Stimulated activated naive CD8-positive, alpha-beta T cell treated with anti-CD3 and anti-CD28 coated beads, Interleukin-15, amount 100 ng/mL, for 72 hours (primary cell): ENCODE measurements at regions not wholly inside any gene's neighbourhood (a gene's known extent, or its start where the extent isn't known, plus 50 kb on each side); places are given as distances from the start of the nearest gene placed in this dataset.
"Not testable (repeated sequence)": the region's sequence is repeated elsewhere in the genome, so short reads cannot be mapped to it uniquely, and the experiment has no call there.

Source experiments
- ATAC-seq: fragments of 150-1000 bp; cut with Tn5 transposase; 2 replicates; pipeline ENCODE4 v1.10.0; 2021; ENCODE audit warnings: mild to moderate bottlenecking, moderate library complexity
- DNase-seq, 2 donors: peaks; one replicate each; pipeline ENCODE4 v3.0.0; 2021 to 2022
- H3K27ac Mint-ChIP-seq, 2 donors: one replicate each; pipeline ENCODE4 v1.8.0; 2022; ENCODE audit warnings: mild to moderate bottlenecking in 2 of 2, mixed read lengths in 2 of 2, moderate library complexity in 2 of 2
- H3K27me3 Mint-ChIP-seq: one replicate; pipeline ENCODE4 v1.8.0; 2022; ENCODE audit warnings: mixed read lengths
- H3K4me1 Mint-ChIP-seq: one replicate; pipeline ENCODE4 v1.8.0; 2022; ENCODE audit warnings: mild to moderate bottlenecking, mixed read lengths
- H3K4me3 Mint-ChIP-seq, 2 donors: one replicate each; pipeline ENCODE4 v1.8.0; 2022; ENCODE audit warnings: mild to moderate bottlenecking in 2 of 2, mixed read lengths in 2 of 2, moderate library complexity in 1 of 2
- H3K9me3 Mint-ChIP-seq, 2 donors: one replicate each; pipeline ENCODE4 v1.8.0; 2022; ENCODE audit warnings: mixed read lengths in 2 of 2

- H3K4me1 Mint-ChIP-seq = no peaks in the 10 kb centered on the region
- H3K4me3 Mint-ChIP-seq = no peak overlapping the region
- H3K27me3 Mint-ChIP-seq = no peaks in the 10 kb centered on the region
- DNase-seq (no peak), ATAC-seq (no peak)
- H3K9me3 Mint-ChIP-seq = peaks cover 13 to 34% of the 10 kb centered on the region in 2 donors
- no peak overlapping the region for H3K27ac Mint-ChIP-seq
Measured at GRCh38 chrX:43211570-43211969, 433.6 kb upstream of the PPP1R2C start.

GRCh38 chrX:43218198-43218597, 437.9 kb upstream of the MAOA start:
- Mint-ChIP-seq H3K9me3 (peaks cover 6 to 12% of the 10 kb centered on the region in 2 donors), H3K27me3 (no peaks in the 10 kb centered on the region), H3K27ac (no peak overlapping the region), H3K4me3 (no peak overlapping the region), H3K4me1 (no peaks in the 10 kb centered on the region)
- ATAC-seq (no peak), DNase-seq (no peak)

- no peak for ATAC-seq
Measured at GRCh38 chrX:43224496-43224895, 431.6 kb upstream of the MAOA start.

GRCh38 chrX:43225626-43226328, 430.3 kb upstream of the MAOA start:
- peaks cover 0 to 1% of the 10 kb centered on the region in 2 donors for H3K9me3 Mint-ChIP-seq
- H3K4me1 Mint-ChIP-seq = no peaks in the 10 kb centered on the region
- ATAC-seq = no peak
- no peak for DNase-seq
- no peak overlapping the region for H3K27ac Mint-ChIP-seq
- H3K27me3 Mint-ChIP-seq = no peaks in the 10 kb centered on the region
- H3K4me3 Mint-ChIP-seq = no peak overlapping the region

More at GRCh38 chrX:43224496-43224895, 431.6 kb upstream of the MAOA start:
- no peaks in the 10 kb centered on the region for H3K27me3 Mint-ChIP-seq
- DNase-seq = no peak
- H3K4me1 Mint-ChIP-seq = no peaks in the 10 kb centered on the region
- no peak overlapping the region for H3K27ac Mint-ChIP-seq
- H3K9me3 Mint-ChIP-seq = peaks cover 0 to 4% of the 10 kb centered on the region in 2 donors
- no peak overlapping the region for H3K4me3 Mint-ChIP-seq

GRCh38 chrX:43238461-43238945, 417.6 kb upstream of the MAOA start:
- Mint-ChIP-seq H3K27ac (no peak overlapping the region), H3K27me3 (no peaks in the 10 kb centered on the region), H3K4me1 (no peaks in the 10 kb centered on the region), H3K9me3 (no peaks in the 10 kb centered on the region), H3K4me3 (no peak overlapping the region)
- DNase-seq (no peak), ATAC-seq (no peak)

GRCh38 chrX:43239356-43239755, 416.7 kb upstream of the MAOA start:
- Mint-ChIP-seq H3K4me1 (no peaks in the 10 kb centered on the region), H3K9me3 (no peaks in the 10 kb centered on the region), H3K4me3 (no peak overlapping the region), H3K27ac (no peak overlapping the region), H3K27me3 (no peaks in the 10 kb centered on the region)
- ATAC-seq = no peak
- no peak for DNase-seq

- no peak for ATAC-seq
- Mint-ChIP-seq H3K4me3 (no peak overlapping the region), H3K4me1 (no peaks in the 10 kb centered on the region)
Measured at GRCh38 chrX:43255596-43255995, 400.5 kb upstream of the MAOA start.

GRCh38 chrX:43266487-43266886, 389.6 kb upstream of the MAOA start:
- Mint-ChIP-seq H3K4me1 (no peaks in the 10 kb centered on the region), H3K9me3 (peaks cover 0 to 7% of the 10 kb centered on the region in 2 donors), H3K4me3 (no peak overlapping the region), H3K27me3 (no peaks in the 10 kb centered on the region), H3K27ac (no peak overlapping the region)
- no peak for DNase-seq
- ATAC-seq = peak; percentile 58

More at GRCh38 chrX:43255596-43255995, 400.5 kb upstream of the MAOA start:
- peaks cover 13 to 14% of the 10 kb centered on the region in 2 donors for H3K9me3 Mint-ChIP-seq
- no peak overlapping the region for H3K27ac Mint-ChIP-seq
- no peaks in the 10 kb centered on the region for H3K27me3 Mint-ChIP-seq
- no peak for DNase-seq

GRCh38 chrX:43267652-43268051, 388.4 kb upstream of the MAOA start:
- no peak overlapping the region for H3K27ac Mint-ChIP-seq
- H3K4me1 Mint-ChIP-seq = no peaks in the 10 kb centered on the region
- ATAC-seq (no peak), DNase-seq (no peak)
- H3K9me3 Mint-ChIP-seq = peaks cover 0 to 7% of the 10 kb centered on the region in 2 donors
- no peak overlapping the region for H3K4me3 Mint-ChIP-seq
- H3K27me3 Mint-ChIP-seq = no peaks in the 10 kb centered on the region

- no peak overlapping the region for H3K27ac Mint-ChIP-seq
- H3K4me3 Mint-ChIP-seq = no peak overlapping the region
- peaks cover 0 to 11% of the 10 kb centered on the region in 2 donors for H3K9me3 Mint-ChIP-seq
- no peak for DNase-seq
- no peaks in the 10 kb centered on the region for H3K27me3 Mint-ChIP-seq
- no peaks in the 10 kb centered on the region for H3K4me1 Mint-ChIP-seq
- ATAC-seq = no peak
Measured at GRCh38 chrX:43269201-43269600, 386.9 kb upstream of the MAOA start.

GRCh38 chrX:43277879-43278278, 378.2 kb upstream of the MAOA start:
- H3K27me3 Mint-ChIP-seq = no peaks in the 10 kb centered on the region
- H3K9me3 Mint-ChIP-seq = peaks cover 0 to 5% of the 10 kb centered on the region in 2 donors
- ATAC-seq = no peak
- no peak overlapping the region for H3K4me3 Mint-ChIP-seq
- DNase-seq = no peak
- no peak overlapping the region for H3K27ac Mint-ChIP-seq
- H3K4me1 Mint-ChIP-seq = no peaks in the 10 kb centered on the region

GRCh38 chrX:43278440-43278839, 377.7 kb upstream of the MAOA start:
- H3K9me3 Mint-ChIP-seq = peaks cover 0 to 2% of the 10 kb centered on the region in 2 donors
- H3K4me1 Mint-ChIP-seq = no peaks in the 10 kb centered on the region
- DNase-seq (no peak), ATAC-seq (no peak)
- no peaks in the 10 kb centered on the region for H3K27me3 Mint-ChIP-seq
- no peak overlapping the region for H3K27ac Mint-ChIP-seq
- H3K4me3 Mint-ChIP-seq = no peak overlapping the region

- no peak for ATAC-seq
- Mint-ChIP-seq H3K4me3 (no peak overlapping the region), H3K4me1 (no peaks in the 10 kb centered on the region), H3K9me3 (no peaks in the 10 kb centered on the region), H3K27me3 (no peaks in the 10 kb centered on the region), H3K27ac (no peak overlapping the region)
- DNase-seq = no peak
Measured at GRCh38 chrX:43279341-43279808, 376.7 kb upstream of the MAOA start.

- no peak overlapping the region for H3K27ac Mint-ChIP-seq
- ATAC-seq (no peak), DNase-seq (no peak)
- no peaks in the 10 kb centered on the region for H3K4me1 Mint-ChIP-seq
- no peaks in the 10 kb centered on the region for H3K27me3 Mint-ChIP-seq
- no peak overlapping the region for H3K4me3 Mint-ChIP-seq
- no peaks in the 10 kb centered on the region for H3K9me3 Mint-ChIP-seq
Measured at GRCh38 chrX:43283187-43283586, 372.9 kb upstream of the MAOA start.

GRCh38 chrX:43311625-43312024, 344.5 kb upstream of the MAOA start:
- H3K9me3 Mint-ChIP-seq, DNase-seq, H3K27me3 Mint-ChIP-seq: not testable (repeated sequence)

GRCh38 chrX:43313035-43313434, 343.1 kb upstream of the MAOA start:
- Mint-ChIP-seq H3K4me1 (no peaks in the 10 kb centered on the region), H3K27ac (no peak overlapping the region), H3K4me3 (no peak overlapping the region), H3K9me3 (no peaks in the 10 kb centered on the region), H3K27me3 (no peaks in the 10 kb centered on the region)
- DNase-seq (no peak), ATAC-seq (no peak)

More at GRCh38 chrX:43311625-43312024, 344.5 kb upstream of the MAOA start:
- not testable (repeated sequence) for H3K27ac Mint-ChIP-seq, ATAC-seq, H3K4me3 Mint-ChIP-seq, H3K4me1 Mint-ChIP-seq

GRCh38 chrX:43314525-43314924, 341.6 kb upstream of the MAOA start:
- ATAC-seq (no peak), DNase-seq (no peak)
- no peak overlapping the region for H3K4me3 Mint-ChIP-seq
- H3K27ac Mint-ChIP-seq = no peak overlapping the region
- H3K27me3 Mint-ChIP-seq = no peaks in the 10 kb centered on the region
- H3K9me3 Mint-ChIP-seq = no peaks in the 10 kb centered on the region
- H3K4me1 Mint-ChIP-seq = no peaks in the 10 kb centered on the region
